ENCODE measurements at regions not wholly inside any gene's neighbourhood (a gene's known extent, or its start where the extent isn't known, plus 50 kb on each side); places are given as distances from the start of the nearest gene placed in this dataset.

DNA sequence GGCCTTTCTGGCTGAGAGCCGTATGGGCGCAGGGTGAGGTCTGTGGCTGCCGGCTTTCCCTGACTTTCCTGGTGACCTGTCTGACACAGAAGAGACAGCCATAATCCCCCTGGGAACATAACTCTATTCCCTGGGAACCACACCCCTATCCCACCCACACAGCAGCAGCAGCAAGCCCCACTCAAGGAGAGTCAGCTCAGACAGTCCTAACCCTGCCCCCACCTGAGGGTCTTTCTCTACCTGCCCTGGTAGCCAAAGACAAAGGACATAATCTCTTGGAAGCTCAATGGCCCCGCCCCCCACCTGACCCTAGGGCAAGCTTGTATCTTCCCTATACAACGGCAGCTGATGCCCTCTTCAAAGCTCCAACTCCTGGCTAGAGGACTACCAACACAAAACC is 74.6 kb downstream of the PABPC4L start:
- Histone ChIP-seq H3K27me3 (ENCODE audit: insufficient read depth, low read length) (no peaks in the 10 kb centered on the region), H2BK20ac (ENCODE audit: low read depth, low read length, poor library complexity, severe bottlenecking) (no peak overlapping the region), H3K14ac (ENCODE audit: insufficient read depth, low read length) (no peak overlapping the region), H3K4me2 (ENCODE audit: insufficient read depth, insufficient read length, low read length) (no peak overlapping the region), H3K4me1 (ENCODE audit: insufficient read depth, low read length) (no peaks in the 10 kb centered on the region), H2AK5ac (ENCODE audit: insufficient read length, low read length) (no peak overlapping the region), H3K27ac (ENCODE audit: insufficient read length, low read depth, low read length) (no peak overlapping the region), H2BK120ac (ENCODE audit: low read depth, low read length, poor library complexity, severe bottlenecking) (no peak overlapping the region), H3K56ac (ENCODE audit: insufficient read length, low read depth, low read length) (no peak overlapping the region), H2BK15ac (ENCODE audit: low read depth, low read length) (no peak overlapping the region), H4K5ac (ENCODE audit: insufficient read length, low read depth, low read length) (no peak overlapping the region), H3T11ph (ENCODE audit: low read length) (no peak overlapping the region), H4K8ac (replicated peaks; ENCODE audit: insufficient read length, low read depth, low read length) (no peak overlapping the region), H3K18ac (ENCODE audit: insufficient read length, low read depth, low read length) (no peak overlapping the region), H3K79me1 (ENCODE audit: insufficient read depth, low read depth, low read length, poor library complexity, severe bottlenecking) (no peaks in the 10 kb centered on the region), H2BK5ac (ENCODE audit: insufficient read length, low read length) (no peak overlapping the region), H3K23ac (ENCODE audit: insufficient read length, low read depth, low read length) (no peak overlapping the region), H2AFZ (ENCODE audit: low read length) (no peak overlapping the region), H3K23me2 (ENCODE audit: insufficient read length, low read depth, low read length, poor library complexity, severe bottlenecking) (no peaks in the 10 kb centered on the region), H4K20me1 (ENCODE audit: control insufficient read depth, insufficient read depth, insufficient read length) (no peaks in the 10 kb centered on the region), H4K91ac (ENCODE audit: insufficient read length, low read depth, low read length) (no peak overlapping the region), H2BK12ac (ENCODE audit: insufficient read length, low read depth, low read length) (no peak overlapping the region), H3K4ac (ENCODE audit: low read depth, low read length) (no peak overlapping the region), H3K79me2 (ENCODE audit: insufficient read depth, low read length) (no peaks in the 10 kb centered on the region), H3K9ac (ENCODE audit: extremely low read depth, insufficient read length, low read length) (no peak overlapping the region), H3K9me3 (ENCODE audit: control insufficient read depth, low read depth, low read length) (no peaks in the 10 kb centered on the region)
- TF ChIP-seq, protein P1, sequence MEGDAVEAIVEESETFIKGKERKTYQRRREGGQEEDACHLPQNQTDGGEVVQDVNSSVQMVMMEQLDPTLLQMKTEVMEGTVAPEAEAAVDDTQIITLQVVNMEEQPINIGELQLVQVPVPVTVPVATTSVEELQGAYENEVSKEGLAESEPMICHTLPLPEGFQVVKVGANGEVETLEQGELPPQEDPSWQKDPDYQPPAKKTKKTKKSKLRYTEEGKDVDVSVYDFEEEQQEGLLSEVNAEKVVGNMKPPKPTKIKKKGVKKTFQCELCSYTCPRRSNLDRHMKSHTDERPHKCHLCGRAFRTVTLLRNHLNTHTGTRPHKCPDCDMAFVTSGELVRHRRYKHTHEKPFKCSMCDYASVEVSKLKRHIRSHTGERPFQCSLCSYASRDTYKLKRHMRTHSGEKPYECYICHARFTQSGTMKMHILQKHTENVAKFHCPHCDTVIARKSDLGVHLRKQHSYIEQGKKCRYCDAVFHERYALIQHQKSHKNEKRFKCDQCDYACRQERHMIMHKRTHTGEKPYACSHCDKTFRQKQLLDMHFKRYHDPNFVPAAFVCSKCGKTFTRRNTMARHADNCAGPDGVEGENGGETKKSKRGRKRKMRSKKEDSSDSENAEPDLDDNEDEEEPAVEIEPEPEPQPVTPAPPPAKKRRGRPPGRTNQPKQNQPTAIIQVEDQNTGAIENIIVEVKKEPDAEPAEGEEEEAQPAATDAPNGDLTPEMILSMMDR (conservative IDR thresholded peaks at IDR 0.05) = no peak
- Mint-ChIP-seq H3K4me1 (peaks cover 6 to 10% of the 10 kb centered on the region in 2 experiments), H3K4me3 (no peak overlapping the region), H3K9me3 (peaks cover 6 to 14% of the 10 kb centered on the region in 2 experiments; a peak in 3 of 5 replicates), H3K27me3 (ENCODE audit: low read depth) (no peaks in the 10 kb centered on the region), H3K36me3 (ENCODE audit: insufficient read depth in 1 of 3, low read depth in 3 of 3) (peaks cover 0 to 22% (median 0%) of the 10 kb centered on the region in 3 experiments; a peak in 2 of 7 replicates), H3K27ac (no peak overlapping the region)
- DNase-seq = no peak
- WGBS (ENCODE audit: extremely low coverage, insufficient read length, low lambda C conversion rate) = no CpG with 5 or more reads among the region's 5 CpGs

Measured in H9 (cell line).